ENCODE measurements at regions not wholly inside any gene's neighbourhood (a gene's known extent, or its start where the extent isn't known, plus 50 kb on each side); places are given as distances from the start of the nearest gene placed in this dataset.
"Not testable (repeated sequence)": the region's sequence is repeated elsewhere in the genome, so short reads cannot be mapped to it uniquely, and the experiment has no call there.

DNA sequence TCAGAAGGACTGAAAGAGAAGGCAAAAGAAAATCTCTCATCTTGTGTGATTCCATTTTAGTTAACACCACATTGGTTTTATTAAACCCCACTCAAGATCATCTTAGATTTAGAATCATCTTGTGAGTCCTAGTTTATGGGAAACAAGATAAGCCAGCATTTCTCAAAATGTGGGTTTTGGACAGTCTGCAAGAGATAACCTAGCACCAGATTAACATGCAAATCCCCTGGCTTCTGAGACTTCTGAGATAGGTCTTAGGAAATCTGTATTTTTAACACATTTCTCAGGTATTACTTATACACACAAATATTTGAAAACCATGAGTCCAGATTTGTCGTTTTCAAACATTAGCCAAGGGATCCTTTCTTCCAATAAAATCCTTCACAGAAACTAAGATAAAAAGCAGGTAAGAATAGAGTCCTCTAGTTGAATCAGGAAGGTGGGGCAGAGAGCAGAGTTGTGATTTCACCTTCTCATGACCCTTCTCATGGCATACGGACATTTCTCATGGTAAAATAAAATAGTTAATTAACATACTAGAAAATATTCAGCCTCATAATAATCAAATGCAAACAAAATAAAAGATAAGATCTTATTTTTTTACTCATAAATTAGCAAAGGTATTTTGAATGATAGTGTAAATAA lies 287.2 kb upstream of the FN1 start:
- no peak for DNase-seq (ENCODE audit: low read depth in 4 of 4, low spot score in 3 of 4)

DNA sequence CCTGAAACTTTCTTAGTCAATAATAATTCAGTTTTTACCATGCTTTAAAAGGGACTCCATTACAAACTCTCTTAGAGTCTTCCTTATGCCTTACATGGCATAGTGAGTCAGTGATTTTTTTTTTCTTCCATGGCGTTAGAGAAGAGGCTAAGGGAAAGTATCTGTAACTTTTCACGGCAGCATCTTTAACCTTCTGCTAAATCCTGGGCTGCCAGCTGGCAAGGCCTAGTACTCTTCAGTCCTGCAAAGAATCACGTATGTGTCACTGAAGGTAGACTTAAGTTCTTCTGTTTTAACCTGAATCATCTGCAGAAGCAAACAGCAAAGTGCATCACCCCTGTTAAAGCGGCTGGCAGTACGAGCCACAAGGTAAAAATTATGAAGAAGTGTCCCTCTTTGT lies 286.3 kb upstream of the FN1 start:
- DNase-seq (ENCODE audit: low read depth in 4 of 4, low spot score in 3 of 4): no peak

DNA sequence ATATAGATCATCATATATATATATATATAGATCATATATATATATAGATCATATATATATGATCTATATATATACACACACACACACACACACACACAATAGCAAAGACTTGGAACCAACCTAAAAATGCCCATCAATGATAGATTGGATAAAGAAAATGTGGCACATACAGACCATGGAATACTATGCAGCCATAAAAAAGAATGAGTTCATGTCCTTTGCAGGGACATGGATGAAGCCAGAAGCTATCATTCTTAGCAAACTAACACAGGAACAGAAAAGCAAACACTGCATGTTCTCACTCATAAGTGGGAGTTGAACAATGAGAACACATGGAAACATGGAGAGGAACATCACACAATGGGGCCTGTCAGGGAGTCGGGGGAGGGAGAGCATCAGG lies 285.6 kb upstream of the FN1 start:
- not testable (repeated sequence) for DNase-seq (ENCODE audit: low read depth in 4 of 4, low spot score in 3 of 4)

DNA sequence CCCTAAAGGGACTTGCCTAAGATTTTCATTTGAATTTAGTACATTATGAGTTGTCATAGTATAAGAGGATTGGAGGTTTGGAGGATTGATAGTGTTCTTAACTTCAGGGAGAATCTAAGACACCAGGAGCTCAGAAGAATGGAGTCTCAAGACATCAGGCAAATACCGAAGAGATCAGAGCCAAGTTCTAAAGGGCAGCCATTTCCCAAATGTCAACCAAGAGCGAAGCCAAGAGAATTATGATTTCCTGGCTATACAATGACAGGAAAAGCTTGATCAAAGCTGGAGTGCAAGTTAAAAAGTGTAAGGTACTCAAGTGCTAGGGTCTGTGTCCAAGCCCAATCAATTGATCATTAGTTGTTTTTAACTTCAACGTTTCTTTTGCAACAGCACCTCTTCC lies 283.0 kb upstream of the FN1 start:
- DNase-seq (ENCODE audit: low read depth in 4 of 4, low spot score in 3 of 4): no peak

DNA sequence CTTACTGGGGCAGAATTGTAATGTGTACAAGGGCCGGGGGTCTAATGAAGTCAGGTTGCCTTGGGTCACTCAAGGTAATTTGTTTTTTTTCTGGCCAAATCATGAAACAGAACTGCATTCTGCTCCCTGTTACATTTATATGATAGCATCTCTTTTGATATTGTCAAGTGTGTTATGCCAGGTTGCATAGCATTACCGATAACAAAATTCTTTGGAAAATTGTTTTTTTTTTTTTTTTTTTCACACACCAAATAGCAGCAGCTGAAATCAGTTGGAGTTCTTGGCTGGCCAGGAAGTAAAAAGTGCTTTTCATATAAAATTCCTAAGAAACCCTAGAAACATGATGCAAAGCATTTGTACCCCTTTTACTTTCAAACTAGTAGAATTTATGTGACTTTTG lies 282.6 kb upstream of the FN1 start:
- DNase-seq (ENCODE audit: low read depth in 4 of 4, low spot score in 3 of 4): no peak

DNA sequence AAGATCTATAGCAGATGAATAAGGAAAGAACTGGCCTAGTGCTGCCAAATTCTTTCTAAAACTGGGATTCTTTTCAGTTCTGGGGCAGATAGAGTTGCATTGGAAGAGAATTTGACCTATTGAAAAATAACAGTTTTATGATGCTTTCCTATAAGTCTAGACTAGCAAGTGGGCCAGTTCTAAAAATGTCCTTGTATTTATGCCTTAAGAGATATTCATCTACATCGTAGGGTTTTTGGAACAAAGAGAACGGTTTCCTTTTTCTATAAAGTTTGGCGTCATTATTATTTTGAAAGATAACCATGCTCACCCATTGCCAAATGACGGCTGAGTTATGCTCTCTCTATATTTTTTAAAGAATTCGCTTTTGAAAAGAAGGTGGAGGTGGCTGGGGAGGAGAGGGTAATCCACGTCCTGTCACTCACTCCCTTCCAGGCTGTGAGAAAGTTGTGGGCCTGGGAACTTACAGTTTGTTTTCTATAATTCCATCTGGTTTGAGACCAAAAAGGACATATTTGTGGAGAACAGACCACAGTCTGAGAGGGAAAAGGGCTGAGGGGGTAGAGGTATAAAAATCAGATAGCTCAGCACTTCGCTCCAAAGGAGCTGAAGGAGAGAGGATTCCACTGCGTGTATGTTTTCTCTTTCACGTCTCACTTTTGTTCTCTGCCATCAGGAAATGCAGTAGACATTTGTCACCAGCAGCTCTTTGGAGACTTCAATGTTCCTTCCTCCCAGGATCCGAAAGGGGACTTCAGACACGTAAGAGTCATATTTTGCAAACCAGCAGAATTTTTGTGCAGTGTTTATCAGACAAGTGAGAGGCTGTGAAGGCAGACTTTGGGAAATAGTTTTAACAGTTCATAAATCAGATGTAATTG lies 281.9 kb upstream of the FN1 start:
- DNase-seq (ENCODE audit: low read depth in 4 of 4, low spot score in 3 of 4): no peak

DNA sequence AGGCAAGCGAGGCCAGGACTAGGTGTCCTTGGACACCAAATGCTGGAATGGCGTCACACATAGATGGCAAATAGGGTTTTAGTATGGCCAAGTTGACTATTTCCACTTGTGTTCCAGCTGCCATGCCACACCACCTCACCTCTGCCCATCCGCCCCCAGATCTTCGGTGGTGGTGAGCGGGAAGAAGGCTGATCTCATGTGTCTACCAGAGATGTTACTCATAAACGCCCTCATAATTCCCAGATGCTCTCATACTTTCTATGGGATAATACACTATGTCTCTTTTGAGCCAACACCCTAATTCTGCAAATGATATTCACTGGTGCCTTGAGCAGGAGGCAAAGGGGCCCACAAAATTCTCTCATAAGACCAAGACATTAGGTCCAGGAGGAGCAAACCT lies 281.1 kb upstream of the FN1 start:
- no peak for DNase-seq (ENCODE audit: low read depth in 4 of 4, low spot score in 3 of 4)

DNA sequence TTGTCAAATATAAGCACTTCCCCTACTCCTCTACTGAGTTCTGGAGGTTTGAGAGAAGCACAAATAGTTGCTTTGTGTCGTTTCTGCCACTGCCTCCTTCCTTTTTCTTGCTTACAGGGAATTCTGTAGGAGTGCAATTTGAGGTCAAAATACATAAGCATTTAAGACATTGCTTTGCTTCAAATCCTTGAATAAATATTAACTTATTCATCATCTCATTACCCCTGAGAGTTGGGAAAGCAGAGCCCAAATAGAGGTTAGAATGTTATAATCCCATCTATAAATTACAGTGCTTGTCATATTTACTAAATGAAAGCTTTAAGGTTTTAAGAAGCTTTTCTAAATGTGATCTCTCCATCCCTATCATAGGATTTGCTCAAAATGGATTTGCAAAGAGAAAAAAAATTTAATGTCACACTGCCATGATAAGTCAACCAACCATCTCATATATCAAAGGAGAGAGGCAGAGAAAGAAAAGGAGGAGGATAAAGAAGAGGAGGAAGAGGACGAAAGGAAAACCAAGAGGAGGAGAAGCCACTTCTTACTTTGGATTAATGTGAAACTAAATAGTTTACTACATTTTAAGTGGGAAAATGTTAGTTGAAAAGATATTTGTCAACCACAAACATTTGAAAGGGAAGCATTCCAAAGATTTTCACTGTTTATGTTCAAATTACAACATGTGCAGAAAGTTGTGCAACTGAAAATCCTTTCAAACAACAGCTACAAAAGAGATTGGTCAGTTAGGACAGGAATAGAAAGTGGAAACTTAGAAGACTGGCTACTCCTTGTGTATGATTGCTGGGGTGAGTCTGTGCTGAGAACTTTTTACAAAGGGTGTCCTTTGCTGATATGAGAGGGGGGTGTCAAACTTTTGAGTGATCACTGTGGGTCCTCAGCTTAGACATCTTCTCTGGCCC lies 277.3 kb upstream of the FN1 start:
- DNase-seq (ENCODE audit: low read depth in 4 of 4, low spot score in 3 of 4): no peak

DNA sequence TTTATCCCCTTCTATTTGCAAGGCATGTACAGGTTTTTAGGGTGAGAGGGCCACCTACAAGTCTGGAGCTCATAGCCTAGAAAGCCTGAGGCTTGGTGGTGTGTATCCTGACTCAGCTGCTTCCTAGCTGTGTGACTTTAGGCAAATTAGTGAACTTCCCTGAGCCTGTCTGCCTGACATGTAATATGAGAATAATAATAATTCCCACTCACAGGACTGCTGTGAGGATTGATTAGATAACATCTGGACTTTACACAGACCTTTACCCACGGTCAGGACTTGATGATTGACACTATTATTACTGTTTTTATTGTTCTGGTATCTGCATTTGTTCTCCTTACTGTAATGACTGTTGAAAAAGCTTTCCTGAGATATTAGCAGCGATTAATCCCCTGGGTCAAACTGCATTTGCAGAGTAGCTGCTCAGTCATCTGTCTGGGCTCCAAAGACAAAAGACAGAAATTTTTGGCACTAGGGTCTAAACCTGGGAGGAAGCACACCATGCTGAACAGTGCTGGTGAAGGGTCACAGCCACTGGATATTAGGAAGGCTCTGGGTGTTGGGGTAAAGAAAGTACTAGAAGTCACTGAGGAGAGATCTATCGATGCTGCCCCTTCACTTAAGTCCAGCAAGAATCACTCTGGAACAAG lies 276.5 kb upstream of the FN1 start:
- no peak for DNase-seq (ENCODE audit: low read depth in 4 of 4, low spot score in 3 of 4)

DNA sequence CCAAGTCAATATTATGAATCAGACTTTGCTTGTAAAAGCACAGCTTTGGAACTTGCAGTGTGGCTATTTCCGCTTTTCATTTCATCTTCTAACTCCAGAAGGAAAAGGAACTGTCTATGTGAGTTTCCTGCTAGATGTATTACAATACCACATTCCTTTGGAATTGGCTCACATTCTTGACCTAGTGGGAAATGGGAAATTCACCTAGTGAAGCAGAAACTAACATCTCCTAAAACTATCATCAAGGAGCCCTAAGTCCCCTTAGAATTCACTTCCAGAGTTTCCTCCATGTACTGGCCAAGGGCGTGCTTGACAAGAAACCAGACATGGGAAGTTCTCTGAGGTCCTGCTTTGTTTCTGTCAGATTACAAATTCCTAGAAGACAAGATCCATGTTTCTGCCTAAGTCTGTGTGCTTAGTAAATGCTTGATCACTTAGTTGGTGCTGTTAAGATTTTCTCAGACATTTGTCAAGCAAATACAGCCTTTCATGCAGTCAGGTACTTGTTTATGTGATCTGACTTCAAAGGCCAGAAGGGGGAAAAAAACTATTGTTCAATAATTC lies 275.7 kb upstream of the FN1 start:
- no peak for DNase-seq (ENCODE audit: low read depth in 4 of 4, low spot score in 3 of 4)

DNA sequence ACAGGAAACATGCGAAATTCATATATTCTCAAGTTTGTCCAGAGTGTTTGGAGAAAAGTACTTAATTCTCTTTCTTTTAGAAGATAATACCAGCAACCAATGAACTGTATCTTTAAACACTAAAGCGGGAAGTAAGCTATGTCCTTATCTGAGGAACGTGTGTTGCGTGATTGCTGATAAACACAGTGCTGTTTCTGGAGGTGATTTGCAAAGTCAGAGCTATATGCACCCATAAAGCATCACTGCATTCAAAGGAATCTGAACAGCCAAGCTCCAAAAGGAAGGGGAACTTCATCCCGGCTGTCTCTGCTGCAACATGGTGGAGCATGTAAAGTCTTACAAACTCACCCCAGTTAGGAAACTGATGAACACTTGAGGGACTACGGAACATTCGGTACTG lies 271.7 kb upstream of the FN1 start:
- no peak for DNase-seq (ENCODE audit: low read depth in 4 of 4, low spot score in 3 of 4)

DNA sequence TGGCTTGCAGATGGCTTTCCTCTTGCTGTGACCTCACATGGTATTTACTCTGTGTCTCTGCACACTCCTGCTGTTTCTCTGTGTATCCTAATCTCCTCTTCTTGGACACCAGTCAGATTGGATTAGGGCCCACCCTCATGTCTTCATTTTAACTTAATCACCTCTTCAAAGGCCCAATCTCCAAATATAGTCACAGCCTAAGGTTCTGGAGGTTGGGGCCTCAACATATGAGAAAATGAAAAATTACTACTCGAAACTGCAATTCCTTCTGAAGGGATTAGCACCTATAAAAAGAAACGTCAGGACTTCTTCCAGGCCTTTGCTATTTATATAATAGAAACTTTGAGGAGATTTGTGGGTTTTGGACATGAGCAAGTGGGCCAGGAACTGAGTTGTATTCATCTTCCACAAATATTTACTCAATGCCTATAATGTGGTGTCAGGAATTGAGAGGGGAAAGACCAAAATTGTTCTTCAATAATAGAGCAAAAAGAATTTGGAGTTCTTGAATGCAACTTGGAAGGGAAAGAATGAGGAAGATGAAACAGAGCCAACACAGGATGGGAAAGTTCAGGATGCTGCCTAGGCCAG lies 270.0 kb upstream of the FN1 start:
- DNase-seq (ENCODE audit: low read depth in 4 of 4, low spot score in 3 of 4): no peak

DNA sequence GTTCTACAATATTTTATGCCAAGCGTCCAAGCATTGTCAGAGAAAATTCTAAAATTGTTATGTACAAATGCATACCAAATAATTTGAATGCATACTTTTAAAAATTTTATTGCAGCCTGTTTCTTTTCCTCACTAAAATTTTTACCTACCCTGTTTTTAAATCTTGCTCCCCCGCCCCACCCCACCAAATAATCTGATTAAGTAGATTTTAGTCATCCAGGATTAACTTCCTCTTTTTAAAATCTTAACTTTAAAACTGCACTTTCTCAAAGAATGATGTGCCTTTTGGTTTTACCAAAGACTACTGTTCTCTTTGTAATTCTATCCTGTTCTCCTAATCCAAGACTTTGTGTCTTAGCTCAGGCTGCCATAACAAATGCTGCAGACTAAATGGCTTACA lies 269.4 kb upstream of the FN1 start:
- DNase-seq (ENCODE audit: low read depth in 4 of 4, low spot score in 3 of 4): no peak

DNA sequence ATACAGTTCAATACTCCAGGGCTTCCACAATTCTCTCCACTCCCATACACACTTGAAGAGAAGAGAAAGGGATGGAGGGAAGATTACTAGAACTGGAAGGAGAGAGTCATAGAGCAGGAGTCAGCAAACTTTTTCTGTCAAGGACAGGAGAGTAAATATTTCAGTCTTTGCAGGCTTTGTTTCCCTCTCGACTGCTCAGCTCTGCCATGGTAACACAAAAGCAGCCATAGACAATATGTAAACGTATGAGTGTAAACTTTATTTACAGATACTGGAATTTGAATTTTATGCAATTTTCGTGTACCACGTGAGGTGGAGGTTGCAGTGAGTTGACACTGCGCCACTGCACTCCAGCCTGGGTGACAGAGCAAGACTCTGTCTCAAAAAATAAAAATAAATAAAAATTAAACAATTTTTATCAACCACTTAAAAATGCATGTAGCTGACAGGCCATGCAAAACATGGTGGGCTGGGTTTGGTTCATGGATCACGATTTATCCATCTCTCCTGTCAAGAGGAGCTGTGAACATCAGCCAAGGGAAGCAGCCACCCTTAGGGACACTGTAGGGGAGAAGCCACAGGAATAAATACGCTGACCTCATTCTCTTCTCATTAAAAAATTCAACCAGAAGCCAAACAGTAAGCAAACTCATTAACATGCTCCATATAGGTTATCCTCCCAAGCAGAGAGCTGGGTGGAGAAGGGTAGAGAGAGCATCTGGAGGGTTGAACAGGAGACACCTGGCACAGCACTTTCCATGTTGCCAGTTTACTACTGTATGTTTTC lies 266.4 kb upstream of the FN1 start:
- DNase-seq (ENCODE audit: low read depth in 4 of 4, low spot score in 3 of 4): no peak

DNA sequence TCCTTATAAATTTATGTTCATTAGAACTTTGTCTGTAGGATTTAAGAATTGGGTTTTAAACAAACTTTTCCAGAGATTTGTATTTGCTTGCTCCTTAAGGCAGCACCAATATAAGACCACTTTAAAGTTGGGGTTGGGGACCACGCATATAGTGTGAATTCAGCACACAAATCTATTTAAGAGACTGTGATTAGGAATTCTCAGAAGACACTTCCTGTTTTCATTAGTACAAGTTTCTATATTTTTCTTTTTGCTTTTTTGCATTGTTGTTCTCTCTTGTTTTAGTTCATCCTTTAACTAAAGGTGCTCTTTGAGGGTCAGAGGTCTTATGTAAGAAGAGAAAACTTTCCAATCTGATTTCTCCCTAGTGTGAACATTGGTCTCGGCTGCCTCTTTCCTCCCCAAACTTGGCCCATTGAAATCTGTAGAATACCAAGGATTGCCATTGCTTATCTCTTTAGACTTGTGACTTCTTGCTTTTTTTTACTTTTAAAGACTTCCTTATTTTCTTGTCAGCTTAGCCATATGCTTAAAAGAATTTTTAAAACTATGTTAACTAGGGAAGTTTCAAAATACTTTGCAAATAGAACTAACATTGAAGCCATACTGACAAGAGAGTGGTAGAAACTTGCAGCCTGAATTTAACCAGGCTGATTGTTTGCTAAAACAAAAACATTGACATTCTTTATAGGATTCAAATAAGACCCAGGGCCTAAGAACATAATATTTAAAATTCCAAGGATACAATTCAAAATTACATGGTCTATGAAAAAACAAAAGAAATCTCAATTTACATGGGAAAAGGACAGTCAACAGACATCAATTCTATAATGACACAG lies 264.1 kb upstream of the FN1 start:
- no peak for DNase-seq (ENCODE audit: low read depth in 4 of 4, low spot score in 3 of 4)

DNA sequence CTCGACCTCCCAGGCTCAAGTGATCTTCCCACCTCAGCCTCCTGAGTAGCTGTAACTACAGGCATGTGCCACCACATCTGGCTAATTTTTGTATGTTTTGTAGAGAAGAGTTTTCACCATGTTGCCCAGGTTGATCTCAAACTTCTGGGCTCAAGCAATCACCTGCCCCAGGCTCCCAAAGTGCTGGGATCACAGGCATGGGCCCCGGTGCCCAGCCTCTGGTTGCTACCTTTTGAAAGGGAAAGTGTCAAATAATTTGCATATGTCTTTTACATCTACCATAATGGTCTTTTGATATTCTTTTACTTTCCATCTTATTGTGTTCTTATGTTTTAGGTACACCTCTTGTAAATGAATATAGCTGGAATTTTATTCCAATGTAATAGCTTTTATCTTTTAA lies 263.1 kb upstream of the FN1 start:
- no peak for DNase-seq (ENCODE audit: low read depth in 4 of 4, low spot score in 3 of 4)

DNA sequence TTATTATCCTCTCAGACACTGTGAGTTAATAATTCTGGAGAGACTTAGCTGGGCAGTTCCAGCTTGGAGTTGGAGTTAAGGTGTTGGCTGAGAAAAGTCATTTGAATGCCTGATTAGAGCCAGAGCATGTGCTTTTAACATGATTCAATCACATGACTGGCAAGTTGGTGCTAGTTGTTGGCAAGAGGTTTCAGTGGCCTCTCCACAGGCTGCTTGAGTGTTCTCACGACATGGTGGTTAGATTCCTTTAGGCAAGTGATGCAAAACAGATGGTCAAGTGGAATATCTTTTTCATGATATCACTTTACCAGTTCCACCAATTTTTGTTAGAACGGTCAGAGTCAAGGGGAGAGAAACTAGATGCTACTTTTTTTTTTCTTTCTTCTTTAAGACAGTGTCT lies 262.7 kb upstream of the FN1 start:
- DNase-seq (ENCODE audit: low read depth in 4 of 4, low spot score in 3 of 4): no peak

DNA sequence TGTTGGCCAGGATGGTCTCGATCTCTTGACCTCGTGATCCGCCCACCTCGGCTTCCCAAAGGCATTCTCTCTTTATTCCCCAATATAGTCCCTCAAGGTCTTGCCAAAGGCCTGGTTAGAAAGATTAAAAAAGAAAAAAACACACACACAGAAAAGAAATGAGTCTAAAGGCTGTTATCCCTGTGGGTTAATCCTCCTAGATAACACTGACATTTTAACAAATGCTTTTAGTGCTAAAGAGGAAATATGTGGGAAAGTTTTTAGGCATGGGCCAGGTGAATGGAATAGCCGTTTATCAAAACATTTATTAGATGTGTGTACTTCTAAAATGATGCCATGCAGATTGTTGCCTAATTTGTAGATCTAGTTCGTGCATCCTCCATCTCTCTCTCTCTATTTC lies 261.6 kb upstream of the FN1 start:
- no peak for DNase-seq (ENCODE audit: low read depth in 4 of 4, low spot score in 3 of 4)

DNA sequence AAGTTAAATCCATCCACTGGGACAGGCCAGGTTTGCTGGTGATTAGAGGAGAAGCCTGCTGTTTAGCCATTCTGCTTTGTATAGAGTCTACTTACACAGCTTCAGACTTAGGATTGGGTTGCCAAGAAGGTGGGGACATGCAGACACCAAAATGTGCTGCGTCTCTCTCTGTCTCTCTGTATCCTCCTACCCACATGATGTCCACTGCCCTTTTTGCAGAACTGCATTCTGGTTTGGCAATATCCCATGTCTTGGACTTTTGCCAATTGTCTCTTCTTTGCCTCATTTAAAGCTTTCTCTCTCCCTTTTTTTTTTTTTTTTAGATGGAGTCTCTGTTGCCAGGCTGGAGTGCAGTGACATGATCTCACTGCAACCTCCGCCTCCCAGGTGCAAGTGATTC lies 261.1 kb upstream of the FN1 start:
- DNase-seq (ENCODE audit: low read depth in 4 of 4, low spot score in 3 of 4): no peak

Data from left renal pelvis (tissue), 4 donors.